Fibroblast of mammary gland (primary cell): ENCODE measurements at regions not wholly inside any gene's neighbourhood (a gene's known extent, or its start where the extent isn't known, plus 50 kb on each side); places are given as distances from the start of the nearest gene placed in this dataset.

Experiments used
- DNase-seq: peaks from one replicate; pipeline ENCODE4 v3.0.0-alpha.2; 2010; ENCODE audit warnings: low read depth
- H3K4me3 ChIP-seq: 2 replicates; pipeline ENCODE4 v1.5.1; 2011; ENCODE audit warnings: low read depth, mild to moderate bottlenecking, low read length, moderate library complexity; ENCODE audit not compliant: control insufficient read depth
- TF ChIP-seq, protein P1 (sequence below): conservative IDR thresholded peaks from 2 replicates; pipeline ENCODE4 v1.5.1; 2011; ENCODE audit warnings: low read depth, low read length, inconsistent platforms; ENCODE audit not compliant: control insufficient read depth, insufficient read depth

DNA sequence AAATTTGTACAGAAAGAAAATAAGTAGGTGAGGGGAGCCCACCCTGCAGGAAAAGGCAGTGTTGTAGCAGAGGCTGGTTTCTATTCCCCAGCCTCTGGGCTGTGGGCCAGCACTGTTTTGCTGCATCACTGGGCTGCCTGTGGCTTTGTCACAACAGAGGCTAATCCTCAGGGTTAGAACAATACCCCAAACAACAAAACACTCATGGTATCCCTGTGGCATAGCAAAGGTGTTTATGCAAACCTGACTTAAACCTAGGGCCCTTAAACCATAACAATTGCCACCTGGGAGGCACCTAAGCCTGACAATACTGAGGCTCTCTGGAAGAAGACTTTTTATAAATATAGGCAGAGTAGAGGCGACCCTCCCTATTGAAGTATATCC, 314.7 kb downstream of the OLFM4 start:
- TF ChIP-seq, protein P1, sequence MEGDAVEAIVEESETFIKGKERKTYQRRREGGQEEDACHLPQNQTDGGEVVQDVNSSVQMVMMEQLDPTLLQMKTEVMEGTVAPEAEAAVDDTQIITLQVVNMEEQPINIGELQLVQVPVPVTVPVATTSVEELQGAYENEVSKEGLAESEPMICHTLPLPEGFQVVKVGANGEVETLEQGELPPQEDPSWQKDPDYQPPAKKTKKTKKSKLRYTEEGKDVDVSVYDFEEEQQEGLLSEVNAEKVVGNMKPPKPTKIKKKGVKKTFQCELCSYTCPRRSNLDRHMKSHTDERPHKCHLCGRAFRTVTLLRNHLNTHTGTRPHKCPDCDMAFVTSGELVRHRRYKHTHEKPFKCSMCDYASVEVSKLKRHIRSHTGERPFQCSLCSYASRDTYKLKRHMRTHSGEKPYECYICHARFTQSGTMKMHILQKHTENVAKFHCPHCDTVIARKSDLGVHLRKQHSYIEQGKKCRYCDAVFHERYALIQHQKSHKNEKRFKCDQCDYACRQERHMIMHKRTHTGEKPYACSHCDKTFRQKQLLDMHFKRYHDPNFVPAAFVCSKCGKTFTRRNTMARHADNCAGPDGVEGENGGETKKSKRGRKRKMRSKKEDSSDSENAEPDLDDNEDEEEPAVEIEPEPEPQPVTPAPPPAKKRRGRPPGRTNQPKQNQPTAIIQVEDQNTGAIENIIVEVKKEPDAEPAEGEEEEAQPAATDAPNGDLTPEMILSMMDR = no peak
- DNase-seq = no peak
- no peak overlapping the region for H3K4me3 ChIP-seq

- TF ChIP-seq, protein P1 = no peak
- no peak for DNase-seq
- no peak overlapping the region for H3K4me3 ChIP-seq
These were observed 322.4 kb downstream of the OLFM4 start for GRCh38 chr13:53351021-53351420.

DNA sequence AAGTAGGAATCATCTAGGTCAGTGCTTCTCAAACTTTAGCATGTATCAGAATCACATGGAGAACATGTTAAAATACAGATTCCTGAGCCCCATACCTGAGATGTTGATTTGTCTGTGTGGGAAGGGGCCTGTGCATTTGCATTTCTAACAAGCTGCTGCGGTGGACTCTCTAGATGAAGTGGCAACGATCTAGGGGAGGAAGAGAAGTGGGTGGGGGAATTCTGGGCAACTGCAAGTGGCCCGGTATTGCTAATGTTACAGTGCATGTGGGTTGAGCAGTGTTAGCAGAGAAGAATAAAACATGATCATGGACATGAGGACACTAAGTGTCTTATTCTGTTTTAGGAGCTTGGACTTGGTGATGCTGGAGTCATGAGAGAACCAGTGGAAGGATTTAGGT, 329.0 kb downstream of the OLFM4 start:
- H3K4me3 ChIP-seq = no peak overlapping the region
- TF ChIP-seq, protein P1 = no peak
- DNase-seq = no peak

DNA sequence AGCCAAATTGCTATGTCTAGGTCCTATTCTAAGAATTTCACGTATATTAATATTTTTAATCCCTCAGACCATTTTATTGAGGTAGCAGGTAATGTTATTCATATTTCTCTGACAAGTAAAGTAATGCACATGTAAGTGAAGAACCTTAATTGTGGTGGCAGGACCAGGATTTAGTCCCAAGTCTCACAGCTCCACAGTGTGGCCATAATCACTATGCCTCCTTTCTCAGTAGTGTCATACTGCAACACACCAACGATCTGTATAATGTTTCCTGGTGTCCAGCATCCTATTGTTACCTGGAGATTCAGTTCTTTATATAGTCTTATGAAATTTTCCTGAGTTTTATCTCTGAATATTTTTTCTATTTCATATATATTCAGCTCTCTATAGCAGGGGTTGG, 340.3 kb downstream of the OLFM4 start:
- no peak overlapping the region for H3K4me3 ChIP-seq
- TF ChIP-seq, protein P1 = no peak
- DNase-seq = no peak

GRCh38 chr13:53379485-53379884, 350.9 kb downstream of the OLFM4 start:
- no peak for DNase-seq
- H3K4me3 ChIP-seq = no peak overlapping the region
- TF ChIP-seq, protein P1 = no peak

DNA sequence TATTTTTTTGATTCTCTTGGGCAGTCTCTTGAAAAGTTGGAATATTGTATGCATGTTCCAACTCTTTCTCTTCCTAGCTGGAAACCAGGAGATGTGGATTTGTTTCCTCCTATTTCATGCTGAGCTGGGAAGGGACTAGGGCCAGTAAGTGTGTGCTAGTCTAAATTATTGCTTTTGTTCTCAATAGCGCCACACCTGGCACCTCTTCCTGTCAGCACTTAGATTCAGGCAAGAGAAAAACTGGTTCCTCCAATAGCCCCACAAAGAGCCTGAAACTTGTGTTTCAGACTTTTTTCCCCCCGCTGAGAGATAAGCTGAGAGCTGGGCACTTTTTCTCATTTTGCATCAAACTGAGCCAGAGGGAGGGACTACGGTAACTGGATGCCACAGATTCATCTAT, 353.4 kb downstream of the OLFM4 start:
- TF ChIP-seq, protein P1 = no peak
- no peak overlapping the region for H3K4me3 ChIP-seq
- no peak for DNase-seq

DNA sequence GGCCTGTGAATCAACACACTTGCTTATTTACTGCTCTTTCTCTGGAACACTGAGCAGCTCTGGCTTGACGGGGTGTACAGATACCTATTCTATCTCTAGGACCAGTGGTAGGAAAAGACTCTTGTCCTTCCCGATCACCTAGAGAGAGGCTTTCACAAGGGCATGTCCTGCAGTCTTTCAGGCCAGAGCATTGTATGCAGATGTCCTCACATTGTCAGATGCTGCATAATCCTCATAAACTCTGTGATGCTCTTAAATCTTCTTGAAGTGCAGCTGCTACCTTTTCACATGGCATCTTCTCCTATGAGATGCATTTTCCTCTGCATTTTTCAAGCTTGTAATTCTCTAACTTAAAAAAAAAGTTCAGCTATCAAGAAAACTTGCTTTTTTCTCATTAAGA, 369.4 kb downstream of the OLFM4 start:
- TF ChIP-seq, protein P1 = no peak
- H3K4me3 ChIP-seq = no peak overlapping the region
- DNase-seq = no peak
